Non-pigmented ciliary epithelial cell (primary cell): ENCODE measurements at regions not wholly inside any gene's neighbourhood (a gene's known extent, or its start where the extent isn't known, plus 50 kb on each side); places are given as distances from the start of the nearest gene placed in this dataset.
"Not testable (repeated sequence)": the region's sequence is repeated elsewhere in the genome, so short reads cannot be mapped to it uniquely, and the experiment has no call there.

Experiments
- DNase-seq: peaks from one replicate; pipeline ENCODE4 v3.0.0-alpha.2; 2010; ENCODE audit warnings: low read depth

- DNase-seq, result no peak
These were observed 63.8 kb downstream of the TNFAIP2 start for GRCh38 chr14:103186909-103187586.

GRCh38 chr14:103187911-103188310 is 64.7 kb downstream of the TNFAIP2 start:
- no peak for DNase-seq

DNA sequence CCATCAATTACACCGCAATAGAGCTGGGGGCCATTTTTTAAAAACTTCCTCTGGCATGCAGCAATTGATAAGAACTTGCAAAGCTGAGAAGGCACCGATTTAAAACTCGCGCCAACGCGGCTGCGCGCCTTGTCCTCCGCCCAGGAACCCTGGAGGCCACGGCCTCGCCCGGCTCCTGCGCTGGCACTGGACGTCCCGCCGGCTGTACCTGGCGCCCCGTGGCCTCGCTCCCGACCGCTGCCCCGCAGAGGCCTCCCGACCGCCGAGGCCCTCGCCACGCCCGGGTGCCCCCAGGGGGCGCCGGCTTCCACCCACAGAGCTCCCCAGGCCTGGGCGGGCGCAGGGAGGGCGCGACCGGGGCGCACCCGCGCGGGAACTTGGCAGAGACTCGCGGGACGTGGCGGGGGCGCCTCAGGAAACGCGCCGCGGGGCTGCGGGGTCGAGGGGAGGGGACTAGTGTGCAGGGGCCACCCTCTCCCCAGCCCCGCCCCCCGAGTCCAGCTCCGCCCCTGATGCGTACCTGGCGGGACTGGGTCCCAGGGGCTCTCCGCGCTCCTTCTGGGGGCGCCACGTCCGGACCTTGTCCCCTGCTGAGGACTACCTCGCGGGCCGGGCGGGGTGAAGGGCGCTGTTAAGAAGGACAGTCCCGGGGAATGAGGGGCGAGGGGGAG is 65.7 kb downstream of the TNFAIP2 start:
- no peak for DNase-seq

DNA sequence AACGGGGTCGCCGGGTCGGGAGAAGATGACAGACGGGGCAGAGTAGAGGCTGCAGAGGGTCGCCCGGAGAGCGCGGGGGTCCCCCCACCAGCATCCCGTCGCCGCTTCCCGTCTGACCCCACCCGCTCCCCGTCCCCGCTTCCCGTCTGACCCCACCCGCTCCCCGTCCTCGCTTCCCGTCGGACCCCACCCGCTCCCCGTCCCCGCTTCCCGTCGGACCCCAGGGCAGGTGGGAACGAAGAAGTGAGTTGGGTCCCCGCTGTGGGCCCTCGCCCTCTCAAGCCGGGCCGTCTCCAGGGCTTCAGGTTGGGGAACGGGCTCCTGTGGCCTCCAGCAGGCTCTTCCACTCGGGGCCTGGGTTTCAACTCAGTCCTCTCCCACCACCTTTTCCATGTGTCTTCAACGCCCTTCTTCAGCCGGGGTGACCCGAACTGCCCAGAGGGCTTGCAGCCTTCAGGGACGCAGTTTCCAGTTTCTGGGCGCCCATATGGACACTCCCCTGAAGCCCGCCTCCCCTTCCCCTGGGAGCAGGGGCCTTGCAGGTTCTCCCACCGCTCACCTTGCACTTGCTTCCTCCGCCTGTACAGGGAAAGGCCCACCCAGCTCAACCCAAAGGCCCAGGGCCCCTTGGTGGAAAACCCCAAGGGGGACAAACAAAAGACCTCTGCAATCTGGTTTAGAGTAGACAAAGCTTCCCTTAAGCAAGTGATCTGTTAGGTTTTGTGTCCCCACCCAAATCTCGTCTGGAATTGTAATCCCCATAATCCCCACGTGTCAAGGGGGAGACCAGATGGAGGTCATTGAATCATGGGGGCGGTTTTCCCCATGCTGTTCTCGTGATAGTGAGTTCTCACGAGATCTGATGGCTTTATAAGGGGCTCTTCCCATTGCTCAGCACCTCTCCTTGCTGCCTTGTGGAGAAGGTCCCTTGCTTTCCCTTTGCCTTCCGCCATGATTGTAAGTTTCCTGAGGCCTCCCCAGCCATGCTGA is 66.5 kb downstream of the TNFAIP2 start:
- no peak for DNase-seq

GRCh38 chr14:103190741-103191140 is 67.5 kb downstream of the TNFAIP2 start:
- DNase-seq, result no peak

- no peak for DNase-seq
These were observed 68.6 kb downstream of the TNFAIP2 start for GRCh38 chr14:103191844-103192243.

- DNase-seq, result no peak
These were observed 69.1 kb downstream of the TNFAIP2 start for GRCh38 chr14:103192246-103192840.

GRCh38 chr14:103192861-103193260 is 69.6 kb downstream of the TNFAIP2 start:
- DNase-seq, result not testable (repeated sequence)

DNA sequence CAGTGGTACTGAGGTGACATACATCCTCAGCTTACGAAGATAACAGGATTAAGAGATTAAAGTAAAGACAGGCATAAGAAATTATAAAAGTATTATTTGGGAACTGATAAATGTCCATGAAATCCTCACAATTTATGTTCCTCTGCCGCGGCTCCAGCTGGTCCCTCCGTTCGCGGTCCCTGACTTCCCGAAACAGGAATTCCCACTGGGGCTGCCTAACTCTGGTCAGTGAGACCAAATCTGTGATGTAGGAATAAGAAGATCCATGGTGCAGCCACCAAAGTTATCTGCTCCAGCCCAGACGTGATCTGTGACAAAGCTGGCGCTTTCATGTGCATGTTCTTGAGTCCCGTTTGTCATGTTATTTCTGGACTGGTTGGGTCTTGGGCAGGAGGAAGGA is 70.2 kb downstream of the TNFAIP2 start:
- DNase-seq, result not testable (repeated sequence)

- DNase-seq, result peak; percentile 26
These were observed 71.2 kb downstream of the TNFAIP2 start for GRCh38 chr14:103194256-103195045.

DNA sequence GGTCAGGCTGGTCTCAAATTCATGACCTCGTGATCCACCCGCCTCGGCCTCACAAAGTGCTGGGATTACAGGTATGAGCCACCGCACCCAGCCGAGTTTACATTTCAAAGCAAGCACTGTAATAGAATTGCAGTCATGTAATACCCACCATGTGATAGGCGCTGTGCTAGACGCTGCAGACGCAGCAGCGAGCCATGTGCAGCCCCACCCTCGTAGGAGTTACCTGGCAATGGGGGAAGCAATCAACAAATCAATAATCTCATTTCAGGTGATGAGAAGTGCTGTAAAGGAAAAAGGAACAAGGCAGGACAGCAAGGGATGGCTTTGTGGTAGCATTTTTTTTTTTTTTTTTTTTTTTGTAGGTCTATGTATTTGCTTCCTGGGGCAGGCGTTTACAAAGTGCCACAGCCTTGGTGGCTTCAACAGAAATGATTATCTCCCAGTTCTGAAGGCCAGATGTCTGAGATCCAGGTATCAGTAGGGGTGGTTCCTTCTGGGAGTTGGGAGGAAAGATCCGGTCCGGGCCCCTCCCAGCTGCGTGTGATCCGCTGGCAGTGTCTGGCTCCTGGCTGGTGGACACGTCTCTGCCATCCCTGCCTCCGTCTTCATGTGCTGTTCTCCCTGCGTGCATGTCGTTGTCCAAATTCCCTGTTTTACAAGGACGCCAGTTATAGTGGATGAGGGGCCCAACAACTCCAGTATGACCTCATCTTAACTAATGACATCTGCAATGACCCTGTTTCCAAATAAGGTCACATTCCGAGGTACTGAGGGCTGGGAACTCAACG is 72.8 kb downstream of the TNFAIP2 start:
- DNase-seq, result no peak

- no peak for DNase-seq
These were observed 73.5 kb downstream of the TNFAIP2 start for GRCh38 chr14:103196716-103197115.

DNA sequence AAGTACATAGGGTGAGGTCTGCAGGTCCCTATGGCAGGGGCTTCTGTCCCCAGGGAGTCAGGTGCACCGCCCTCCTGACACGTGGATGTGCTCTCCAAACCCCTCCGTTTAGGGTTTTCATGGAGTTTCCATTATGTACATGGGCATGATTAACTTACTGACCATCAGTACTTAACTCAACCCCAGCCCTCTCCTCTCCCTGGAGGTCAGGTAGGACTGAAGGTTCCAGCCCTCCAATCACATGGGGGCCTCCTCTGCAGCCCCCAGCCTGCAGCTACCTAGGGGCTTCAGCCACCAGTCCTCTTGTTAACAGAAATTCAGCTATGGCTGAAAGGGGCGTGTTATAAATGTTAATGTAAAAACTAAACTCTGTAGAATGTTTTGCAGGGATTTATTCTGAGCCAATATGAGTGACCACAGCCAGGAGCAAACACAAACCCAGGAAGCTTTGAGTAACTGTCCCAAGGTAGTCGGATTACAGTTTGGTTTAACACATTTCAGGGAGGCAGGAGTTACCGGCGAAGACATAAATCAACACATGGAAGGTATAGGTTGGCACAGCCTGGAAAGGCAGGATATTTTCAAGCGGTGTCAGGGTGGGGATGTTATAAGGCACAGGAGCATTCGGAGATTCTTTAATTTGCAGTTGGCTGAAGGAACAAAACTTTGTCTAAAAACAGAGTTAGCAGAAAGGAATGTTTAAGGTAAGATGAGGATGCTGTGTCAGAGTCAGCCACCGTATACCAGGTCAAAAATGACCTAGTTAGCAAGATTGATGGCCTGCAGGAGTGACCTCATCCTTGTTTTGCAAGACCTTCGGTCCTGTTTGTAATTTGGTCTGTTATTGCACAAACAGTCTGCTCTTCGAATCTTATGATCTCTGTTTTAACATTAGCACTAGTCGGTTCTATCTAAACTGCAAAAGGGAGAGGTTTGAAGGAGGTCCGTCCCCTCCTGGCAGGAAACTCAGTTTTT is 75.2 kb downstream of the TNFAIP2 start:
- DNase-seq, result no peak

GRCh38 chr14:103199124-103199523 is 75.9 kb downstream of the TNFAIP2 start:
- DNase-seq, result no peak

GRCh38 chr14:103201801-103202200 is 78.5 kb downstream of the TNFAIP2 start:
- DNase-seq, result no peak

GRCh38 chr14:103204852-103205540 is 81.7 kb downstream of the TNFAIP2 start:
- DNase-seq, result no peak

DNA sequence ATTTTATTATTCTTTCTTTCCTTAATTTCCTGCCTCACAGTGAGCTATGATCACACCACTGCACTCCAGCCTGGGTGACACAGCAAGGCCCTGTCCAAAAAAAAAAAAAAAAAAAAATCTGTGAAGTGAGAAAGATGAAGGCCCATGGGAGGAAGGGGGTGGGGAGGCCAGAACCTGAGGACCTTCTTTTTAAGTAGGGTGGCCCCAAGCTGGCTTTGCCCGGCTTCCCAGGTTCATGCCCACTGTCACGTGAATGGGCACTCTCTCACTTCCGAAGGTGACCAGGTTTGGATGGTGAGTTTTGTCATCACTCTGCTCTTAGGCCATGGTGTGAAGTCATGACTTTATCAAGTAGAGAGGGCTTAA is 82.3 kb downstream of the TNFAIP2 start:
- DNase-seq, result no peak

- no peak for DNase-seq
These were observed 82.8 kb downstream of the TNFAIP2 start for GRCh38 chr14:103206023-103206481.
